Stimulated activated CD8-positive, alpha-beta memory T cell treated with anti-CD3 and anti-CD28 coated beads, Interleukin-15, amount 100 ng/mL, for 24 hours (primary cell): ENCODE measurements at regions not wholly inside any gene's neighbourhood (a gene's known extent, or its start where the extent isn't known, plus 50 kb on each side); places are given as distances from the start of the nearest gene placed in this dataset.
"Not testable (repeated sequence)": the region's sequence is repeated elsewhere in the genome, so short reads cannot be mapped to it uniquely, and the experiment has no call there.

Source experiments
- DNase-seq: peaks from one replicate; pipeline ENCODE4 v3.0.0-alpha.2; 2020; ENCODE audit warnings: low read depth

DNA sequence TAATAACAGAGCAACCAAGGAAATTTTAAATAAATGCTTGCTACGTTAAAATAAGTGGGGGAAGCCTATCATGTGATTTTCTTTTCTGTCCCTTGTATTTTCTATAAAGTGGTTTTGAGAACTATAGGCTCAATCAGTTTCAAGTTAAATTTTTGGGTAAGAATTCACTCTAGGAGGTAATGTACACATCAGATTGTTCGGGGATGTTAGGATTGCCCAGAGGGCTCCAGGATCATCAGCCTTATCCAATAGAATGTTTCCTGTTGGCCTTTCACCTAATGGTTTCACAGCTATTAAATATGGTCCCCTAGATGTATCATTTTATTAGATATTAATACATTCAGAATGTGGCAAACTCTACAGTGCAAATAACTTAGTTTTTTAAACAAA, 438.4 kb upstream of the NPVF start:
- DNase-seq, result no peak

GRCh38 chr7:25669281-25669781, 441.0 kb upstream of the NPVF start:
- DNase-seq, result no peak

- no peak for DNase-seq
Observed at GRCh38 chr7:25669961-25670841, 441.9 kb upstream of the NPVF start.

- DNase-seq, result no peak
Observed at GRCh38 chr7:25671111-25671510, 442.8 kb upstream of the NPVF start.

DNA sequence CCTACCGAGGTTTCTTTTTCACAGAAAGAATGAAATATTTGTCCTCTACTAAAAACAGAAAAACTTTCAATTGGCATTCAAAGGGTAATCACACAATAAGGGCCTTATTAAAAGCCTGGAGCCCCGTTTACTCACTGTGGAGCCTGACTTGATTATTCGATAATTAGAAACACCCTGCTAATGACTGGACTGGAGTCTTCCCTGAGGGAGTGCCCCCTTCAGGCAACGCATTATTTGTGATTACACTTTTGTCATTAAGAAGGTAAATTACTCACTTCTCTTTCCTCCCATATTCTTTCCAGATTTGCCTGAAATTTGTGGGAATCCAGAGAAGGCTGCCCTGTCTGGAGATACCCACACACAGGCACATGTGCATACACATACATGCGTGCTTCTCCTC, 444.2 kb upstream of the NPVF start:
- no peak for DNase-seq

- no peak for DNase-seq
Observed at GRCh38 chr7:25675789-25676474, 447.6 kb upstream of the NPVF start.

DNA sequence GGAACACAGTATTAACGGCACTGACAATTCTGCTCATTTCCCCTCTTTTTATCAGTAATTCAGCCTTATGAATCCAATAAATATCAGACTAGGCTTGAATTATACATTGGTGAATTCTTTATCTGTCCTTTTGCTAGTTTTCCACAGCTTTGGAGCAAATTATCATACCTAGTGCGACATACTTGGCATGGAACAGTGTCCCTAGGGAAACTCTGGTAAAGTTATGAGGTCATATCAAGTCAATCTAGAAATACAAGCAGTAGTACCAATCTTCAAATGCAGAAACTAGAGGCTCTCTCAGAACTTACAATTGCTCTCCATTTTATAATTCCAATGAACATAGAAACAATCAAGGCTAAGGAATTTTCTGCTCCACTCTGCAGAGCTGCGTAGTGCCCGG, 449.3 kb upstream of the NPVF start:
- no peak for DNase-seq

GRCh38 chr7:25678215-25678614, 449.9 kb upstream of the NPVF start:
- no peak for DNase-seq

- DNase-seq, result no peak
Observed at GRCh38 chr7:25680636-25681035, 452.4 kb upstream of the NPVF start.

DNA sequence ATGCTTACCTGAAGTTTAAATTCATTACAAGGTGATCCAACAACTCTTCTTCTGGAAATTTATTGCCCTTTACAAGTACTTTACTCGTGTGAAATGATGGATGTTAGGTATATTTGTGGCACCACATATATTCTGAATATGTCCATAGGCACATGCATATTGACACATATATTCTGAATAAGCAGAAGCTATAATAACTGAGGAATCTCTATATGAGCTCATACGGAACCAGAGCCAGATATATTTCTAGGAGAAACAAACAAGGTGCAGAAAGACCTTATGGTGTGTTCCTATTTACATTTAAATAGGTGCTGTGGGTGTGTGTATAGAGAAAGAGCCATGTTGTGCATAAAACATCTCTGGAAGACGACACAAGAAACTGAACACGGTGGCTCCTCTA, 456.1 kb upstream of the NPVF start:
- DNase-seq, result no peak

DNA sequence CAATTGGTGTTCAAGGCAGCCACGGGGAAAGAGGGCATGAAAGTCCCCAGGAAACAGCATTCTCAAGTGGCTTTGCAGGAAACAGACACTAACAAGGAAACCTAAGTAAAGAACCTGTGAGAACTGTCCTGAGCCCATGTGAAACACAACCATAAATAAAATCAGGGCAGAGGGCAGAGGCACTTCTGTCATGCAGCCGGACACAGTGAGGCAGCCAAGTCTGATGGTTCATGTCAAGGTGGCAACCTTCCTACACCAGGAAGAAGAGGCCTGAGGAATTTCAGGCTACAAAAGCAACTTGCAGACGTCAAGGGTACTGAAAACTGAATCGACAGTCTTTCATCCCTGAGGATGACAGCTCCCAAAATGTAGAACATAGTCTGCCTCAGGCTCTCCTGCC, 458.2 kb upstream of the NPVF start:
- DNase-seq, result no peak

DNA sequence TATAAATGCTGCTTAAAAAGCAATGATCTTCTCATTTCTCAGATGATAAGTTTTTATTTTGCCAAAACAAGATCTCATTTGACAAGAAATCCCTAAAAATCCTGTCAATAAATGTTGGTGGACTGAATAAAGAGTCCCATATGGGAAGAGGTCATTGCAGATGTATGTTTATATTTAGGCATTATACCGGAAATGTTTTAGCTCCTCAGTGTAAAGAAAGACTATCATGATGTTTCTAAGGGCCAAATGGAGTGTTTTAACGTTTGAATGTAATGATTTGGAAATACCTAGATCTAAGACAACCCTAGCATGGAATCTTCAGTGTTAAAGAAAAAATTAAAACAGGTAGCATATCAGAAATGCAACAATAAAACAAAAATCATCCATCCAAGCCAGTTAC, 457.8 kb upstream of the NFE2L3 start:
- no peak for DNase-seq

DNA sequence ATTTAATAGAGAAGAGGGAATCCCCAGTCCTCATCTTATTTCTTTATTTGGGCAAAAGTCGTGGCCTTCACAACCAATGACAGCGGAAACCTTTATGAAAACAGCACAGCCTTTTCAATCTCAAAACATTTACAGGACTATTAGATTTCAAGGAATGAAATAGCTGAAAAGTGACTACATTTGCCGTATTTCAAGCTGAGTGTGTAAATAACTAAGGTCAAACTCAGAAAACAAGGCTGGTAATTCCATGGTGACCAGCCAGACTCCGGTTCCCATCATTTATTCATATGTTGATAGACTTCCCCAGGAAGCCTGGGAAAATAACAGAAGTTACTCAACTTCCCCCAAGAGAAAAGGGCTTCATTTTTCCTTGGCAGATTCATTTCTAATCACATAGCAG, 457.3 kb upstream of the NFE2L3 start:
- DNase-seq, result no peak

DNA sequence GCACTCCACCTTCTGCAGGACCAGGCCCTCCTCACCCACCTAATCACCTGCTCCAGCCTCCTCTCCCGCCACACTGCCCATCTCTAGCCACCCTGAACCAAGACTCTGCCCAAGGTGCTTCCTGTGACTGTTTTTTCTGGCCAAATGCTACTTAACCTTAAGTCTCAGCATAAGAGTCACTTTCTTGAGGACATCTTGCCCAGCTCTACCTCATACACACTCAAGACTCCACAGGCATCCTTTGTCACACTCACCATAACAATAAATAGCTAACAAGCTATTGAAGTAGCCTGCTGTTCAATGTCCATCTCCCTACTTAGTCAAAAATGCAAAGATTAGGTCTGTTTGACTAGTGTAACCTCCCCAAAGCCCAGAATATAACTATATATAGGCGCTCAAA, 455.4 kb upstream of the NFE2L3 start:
- no peak for DNase-seq

- no peak for DNase-seq
Observed at GRCh38 chr7:25698451-25699113, 453.4 kb upstream of the NFE2L3 start.

DNA sequence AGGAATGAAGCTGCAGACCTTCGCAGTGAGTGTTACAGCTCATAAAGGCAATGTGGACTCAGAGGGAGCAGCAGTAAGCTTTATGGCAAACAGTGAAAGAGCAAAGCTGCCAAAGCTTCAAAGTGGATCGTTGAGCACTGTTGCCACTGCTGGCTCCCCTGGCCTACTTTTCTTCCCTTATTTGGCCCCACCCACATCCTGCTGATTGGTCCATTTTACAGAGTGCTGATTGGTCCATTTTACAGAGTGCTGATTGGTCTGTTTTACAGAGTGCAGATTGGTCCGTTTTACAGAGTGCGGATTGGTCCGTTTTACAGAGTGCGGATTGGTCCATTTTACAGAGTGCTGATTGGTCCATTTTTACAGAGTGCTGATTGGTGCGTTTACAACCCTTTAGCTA, 451.9 kb upstream of the NFE2L3 start:
- DNase-seq, result not testable (repeated sequence)

- DNase-seq, result no peak
Observed at GRCh38 chr7:25704413-25704812, 447.6 kb upstream of the NFE2L3 start.

DNA sequence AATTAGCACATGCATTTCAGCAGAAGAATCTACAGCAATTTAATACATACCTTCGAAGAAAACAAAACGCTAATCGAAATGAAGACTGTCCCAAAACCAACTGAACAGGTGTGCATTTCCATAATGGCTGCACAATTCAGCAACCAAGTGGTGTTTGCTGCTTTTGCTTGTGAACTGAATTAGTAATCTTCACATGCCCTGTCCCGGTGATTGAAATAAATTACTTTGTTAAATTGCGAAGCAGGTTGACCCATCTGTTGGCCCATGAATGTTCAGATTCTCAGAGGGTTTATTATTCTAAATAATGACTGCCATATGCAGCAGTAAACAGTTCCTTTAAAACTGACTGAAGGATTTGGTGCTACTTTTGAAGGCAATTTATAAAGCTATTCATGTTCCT, 445.2 kb upstream of the NFE2L3 start:
- DNase-seq, result no peak

DNA sequence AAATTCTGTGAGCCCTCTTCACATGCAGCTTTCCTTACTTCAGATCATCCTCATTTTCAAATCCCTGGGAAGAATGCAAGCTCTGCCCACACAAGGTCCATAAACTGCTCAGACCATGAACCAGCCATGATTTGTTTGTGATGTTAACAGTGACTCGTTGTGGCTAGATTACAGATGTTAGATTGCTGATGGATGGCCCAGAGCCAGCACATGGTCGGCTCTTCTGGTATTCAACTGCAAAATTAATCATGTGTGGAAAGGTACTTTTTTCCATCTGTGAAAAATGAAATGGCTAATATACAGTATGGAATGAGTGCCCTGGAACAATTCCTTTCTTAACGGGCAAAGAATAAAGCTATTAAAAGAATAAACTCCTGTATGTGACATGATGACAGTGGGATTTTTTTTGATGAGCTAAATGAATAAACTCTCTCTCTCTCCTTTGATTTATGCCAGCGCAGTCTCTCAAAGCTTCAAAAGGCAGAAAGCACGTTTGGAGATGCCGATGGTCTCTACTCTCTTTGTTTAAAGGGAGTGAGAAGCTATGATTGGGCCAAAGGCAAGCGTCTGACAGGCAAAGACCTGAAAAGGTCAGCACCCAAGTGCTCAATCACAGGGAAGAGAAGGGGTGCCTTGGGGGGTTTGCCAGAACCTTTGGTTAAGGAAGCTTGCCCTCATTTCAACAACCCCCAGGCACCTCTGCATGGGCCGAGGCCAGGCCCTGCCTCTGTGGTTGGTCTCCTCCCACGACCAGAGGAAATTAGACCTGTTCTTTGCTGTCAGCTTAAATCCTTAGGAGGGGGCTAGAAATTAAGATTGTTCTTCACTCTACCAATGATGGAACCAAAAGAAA, 444.0 kb upstream of the NFE2L3 start:
- no peak for DNase-seq

DNA sequence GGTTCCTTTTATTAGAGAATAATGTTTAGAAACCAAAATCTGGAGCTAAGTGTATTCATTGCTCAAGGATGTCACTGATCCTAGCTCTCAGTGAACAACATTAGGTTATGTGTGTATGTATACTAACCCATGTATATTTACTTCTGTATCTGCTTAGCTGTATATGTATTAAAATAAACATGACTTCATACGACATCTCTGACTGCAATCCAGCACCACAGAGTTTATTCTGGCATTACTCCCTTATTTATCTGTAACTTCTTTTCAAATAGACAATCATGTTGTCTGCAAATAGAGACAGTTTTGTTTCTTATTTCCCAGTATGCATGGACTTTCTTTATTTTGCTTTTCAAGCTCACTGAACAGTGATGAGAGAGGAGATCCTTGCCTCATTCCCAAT, 441.0 kb upstream of the NFE2L3 start:
- no peak for DNase-seq

DNA sequence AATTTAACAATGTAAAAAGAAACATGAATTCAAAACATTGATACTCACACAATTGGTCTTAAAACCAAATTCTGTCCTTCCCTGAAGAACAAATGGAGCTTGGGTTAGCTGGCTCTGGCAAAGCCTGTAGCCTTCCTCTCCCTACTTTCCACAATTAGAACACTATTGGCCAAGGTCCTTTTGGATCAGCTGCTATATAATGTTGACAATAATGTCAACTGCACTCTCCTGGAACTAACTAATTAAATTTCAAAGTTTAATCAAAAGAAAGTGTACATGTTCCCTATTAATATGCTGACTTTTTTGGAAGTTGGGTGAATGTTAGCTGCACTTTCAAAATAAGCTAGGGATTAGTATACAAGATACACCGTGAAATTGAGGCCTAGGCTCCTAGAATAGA, 440.1 kb upstream of the NFE2L3 start:
- DNase-seq, result no peak

- DNase-seq, result no peak
Observed at GRCh38 chr7:25712500-25712899, 439.5 kb upstream of the NFE2L3 start.
